Parathyroid adenoma (tissue), 2 donors: ENCODE measurements at regions not wholly inside any gene's neighbourhood (a gene's known extent, or its start where the extent isn't known, plus 50 kb on each side); places are given as distances from the start of the nearest gene placed in this dataset.
A peak's percentile ranks its signal among the peaks of the same experiment; 100 is the strongest.

Source experiments
- H2AFZ ChIP-seq: fragments of 300-600 bp; sonication (generic); one replicate; pipeline ENCODE4 v1.7.0; 2017; ENCODE audit warnings: antibody characterized with exemption, mild to moderate bottlenecking
- H3K27ac ChIP-seq: fragments of 300-600 bp; sonication (generic); one replicate; pipeline ENCODE4 v1.7.0; 2017
- H3K27me3 ChIP-seq: fragments of 300-600 bp; sonication (generic); one replicate; pipeline ENCODE4 v1.7.0; 2017; ENCODE audit warnings: low read length; ENCODE audit not compliant: control insufficient read depth, insufficient read depth
- H3K36me3 ChIP-seq: fragments of 300-600 bp; sonication (generic); one replicate; pipeline ENCODE4 v1.7.0; 2017; ENCODE audit warnings: low read length; ENCODE audit not compliant: control insufficient read depth, insufficient read depth
- H3K4me1 ChIP-seq: fragments of 300-600 bp; sonication (generic); one replicate; pipeline ENCODE4 v1.7.0; 2017; ENCODE audit warnings: control low read depth
- H3K4me2 ChIP-seq: fragments of 300-600 bp; sonication (generic); one replicate; pipeline ENCODE4 v1.7.0; 2017; ENCODE audit warnings: low read length
- H3K4me3 ChIP-seq: fragments of 300-600 bp; sonication (generic); one replicate; pipeline ENCODE4 v1.7.0; 2017; ENCODE audit warnings: low read depth, low read length
- H3K79me2 ChIP-seq: fragments of 300-600 bp; sonication (generic); one replicate; pipeline ENCODE4 v1.7.0; 2017; ENCODE audit warnings: control low read depth
- H3K9ac ChIP-seq: fragments of 300-600 bp; sonication (generic); one replicate; pipeline ENCODE4 v1.7.0; 2017; ENCODE audit warnings: mild to moderate bottlenecking
- H3K9me3 ChIP-seq: fragments of 300-600 bp; sonication (generic); one replicate; pipeline ENCODE4 v1.7.0; 2017; ENCODE audit warnings: low read length; ENCODE audit not compliant: control insufficient read depth
- CTCF ChIP-seq: fragments of 300-600 bp; sonication (generic); IDR thresholded peaks from one replicate; pipeline ENCODE4 v1.7.0; 2017; ENCODE audit warnings: antibody characterized with exemption, mild to moderate bottlenecking
- donor health status: primary hyperparathyroidism.

- Histone ChIP-seq H3K27ac (no peak overlapping the region), H3K4me2 (no peak overlapping the region), H3K4me1 (no peaks in the 10 kb centered on the region), H3K4me3 (no peak overlapping the region), H3K79me2 (no peaks in the 10 kb centered on the region), H3K36me3 (no peaks in the 10 kb centered on the region), H3K9ac (no peak overlapping the region), H3K9me3 (no peaks in the 10 kb centered on the region), H3K27me3 (no peaks in the 10 kb centered on the region), H2AFZ (no peak overlapping the region)
- no peak for TF ChIP-seq CTCF
These were observed 205.7 kb downstream of the SNX19 start for GRCh38 chr11:130710497-130711012.

GRCh38 chr11:130711193-130711592 lies 205.1 kb downstream of the SNX19 start:
- no peaks in the 10 kb centered on the region for H3K9me3 ChIP-seq
- H3K4me1 ChIP-seq, result no peaks in the 10 kb centered on the region
- H2AFZ ChIP-seq, result peak overlapping the region; percentile 7
- H3K4me3 ChIP-seq, result no peak overlapping the region
- no peak overlapping the region for H3K27ac ChIP-seq
- H3K4me2 ChIP-seq, result no peak overlapping the region
- no peak for TF ChIP-seq CTCF
- no peaks in the 10 kb centered on the region for H3K27me3 ChIP-seq
- no peak overlapping the region for H3K9ac ChIP-seq
- H3K79me2 ChIP-seq, result no peaks in the 10 kb centered on the region
- no peaks in the 10 kb centered on the region for H3K36me3 ChIP-seq

- Histone ChIP-seq H3K27ac (no peak overlapping the region), H3K9me3 (no peaks in the 10 kb centered on the region), H3K4me1 (no peaks in the 10 kb centered on the region), H3K27me3 (no peaks in the 10 kb centered on the region), H3K4me2 (no peak overlapping the region), H3K36me3 (no peaks in the 10 kb centered on the region), H3K79me2 (no peaks in the 10 kb centered on the region), H3K4me3 (no peak overlapping the region), H3K9ac (no peak overlapping the region), H2AFZ (no peak overlapping the region)
- TF ChIP-seq CTCF, result no peak
These were observed 203.8 kb downstream of the SNX19 start for GRCh38 chr11:130712480-130712879.

- no peak for TF ChIP-seq CTCF
- no peaks in the 10 kb centered on the region for H3K4me1 ChIP-seq
- no peak overlapping the region for H3K4me3 ChIP-seq
- no peak overlapping the region for H3K4me2 ChIP-seq
- H3K27me3 ChIP-seq, result no peaks in the 10 kb centered on the region
- no peak overlapping the region for H3K27ac ChIP-seq
- H3K36me3 ChIP-seq, result no peaks in the 10 kb centered on the region
- H3K9ac ChIP-seq, result no peak overlapping the region
- no peaks in the 10 kb centered on the region for H3K9me3 ChIP-seq
- H2AFZ ChIP-seq, result no peak overlapping the region
- H3K79me2 ChIP-seq, result no peaks in the 10 kb centered on the region
These were observed 201.0 kb downstream of the SNX19 start for GRCh38 chr11:130715085-130715876.

GRCh38 chr11:130715877-130716220 lies 200.4 kb downstream of the SNX19 start:
- H3K9ac ChIP-seq, result no peak overlapping the region
- no peaks in the 10 kb centered on the region for H3K4me1 ChIP-seq
- H3K79me2 ChIP-seq, result no peaks in the 10 kb centered on the region
- H3K27me3 ChIP-seq, result no peaks in the 10 kb centered on the region
- TF ChIP-seq CTCF, result no peak
- H3K27ac ChIP-seq, result no peak overlapping the region
- H3K4me2 ChIP-seq, result no peak overlapping the region
- no peaks in the 10 kb centered on the region for H3K9me3 ChIP-seq
- H3K4me3 ChIP-seq, result no peak overlapping the region
- H3K36me3 ChIP-seq, result no peaks in the 10 kb centered on the region
- no peak overlapping the region for H2AFZ ChIP-seq
